Psoas muscle (tissue), 7 donors: ENCODE measurements at regions not wholly inside any gene's neighbourhood (a gene's known extent, or its start where the extent isn't known, plus 50 kb on each side); places are given as distances from the start of the nearest gene placed in this dataset.

ENCODE experiments used
- ATAC-seq, 4 donors: fragments of 200-7000 bp; cut with Tn5 transposase; one replicate each; pipeline ENCODE4 v1.9.1; 2020; ENCODE audit warnings: moderate library complexity in 3 of 4, mild to moderate bottlenecking in 2 of 4
- DNase-seq, 2 donors: peaks; one replicate each; pipeline ENCODE4 v3.0.0-alpha.2; 2020
- H3K27ac ChIP-seq: fragments of 200-600 bp; one replicate; pipeline ENCODE4 v1.8.0; 2022
- H3K27me3 ChIP-seq, 3 donors: fragments of 200-600 bp in 1 of 3; one replicate each; pipeline versions ENCODE4 v1.6.1 to v1.8.0; 2013 to 2022; ENCODE audit warnings: low read length in 2 of 3, mild to moderate bottlenecking in 2 of 3, moderate library complexity in 1 of 3; ENCODE audit not compliant: insufficient read depth in 3 of 3
- H3K36me3 ChIP-seq, 2 donors: fragments of 200-600 bp in 1 of 2; one replicate each; pipeline versions ENCODE4 v1.6.1 to v1.8.0; 2013 to 2022; ENCODE audit warnings: low read depth in 1 of 2, mild to moderate bottlenecking in 1 of 2, moderate library complexity in 1 of 2; ENCODE audit not compliant: insufficient read depth in 1 of 2
- H3K4me1 ChIP-seq: fragments of 200-600 bp; one replicate; pipeline ENCODE4 v1.8.0; 2022
- H3K4me3 ChIP-seq: fragments of 200-600 bp; one replicate; pipeline ENCODE4 v1.8.0; 2022; ENCODE audit warnings: mild to moderate bottlenecking
- H3K9me3 ChIP-seq: fragments of 200-600 bp; one replicate; pipeline ENCODE4 v1.8.0; 2022
- WGBS, 3 donors: extraction: QIAGEN DNeasy Blood & Tissue Kit; methylation state at CpG; one replicate each; pipeline versions ENCODE4 v1.1.6 to v1.1.7; 2013; 5-methylcytosine and 5-hydroxymethylcytosine counted together
- intact Hi-C, 2 donors: fragments of 100-400 bp; cut with DNase I; formaldehyde crosslinking; loops; one replicate each; pipeline versions ENCODE4 v1.11.0 to v1.14.2; 2022
- TF ChIP-seq, protein P1 (sequence below): fragments of 200-600 bp; IDR thresholded peaks from one replicate; pipeline ENCODE4 v1.8.0; 2022; ENCODE audit warnings: antibody characterized with exemption
- donor health status: healthy with polysubstance abuse.
- donor health status: DM: no; HTN: no; CAD: no; lungs with moderate emphysema.
- donor health status: Bipolar disorder and iron deficiency.
- donor health status: healthy.
- donor health status: DM: yes; HTN: yes; CAD: no.
- donor health status: DM: no; HTN: no; CAD: no.
- donor health status: DM: yes; HTN: yes; CAD: no.

DNA sequence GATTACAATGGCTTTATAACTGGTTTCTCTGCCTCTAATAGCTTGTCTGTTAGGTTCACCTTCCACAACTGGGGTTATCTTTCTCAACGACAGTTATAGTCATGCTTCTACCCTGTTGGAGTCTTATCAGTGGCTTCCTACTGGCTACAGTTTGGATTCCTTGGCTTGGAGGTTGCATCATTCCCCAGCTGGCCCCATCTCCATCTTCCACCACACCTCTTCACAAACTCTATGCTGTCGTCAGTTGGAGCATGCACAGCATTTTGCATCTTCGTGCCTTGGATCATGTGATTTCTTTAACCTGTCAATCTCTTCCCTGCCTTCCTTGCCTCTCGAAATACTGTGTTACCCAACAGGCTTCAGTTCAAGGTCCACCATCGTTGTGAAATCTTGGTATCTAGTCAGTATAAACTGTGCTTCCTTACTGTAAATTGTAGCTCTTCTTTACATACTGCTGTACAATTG lies 316.3 kb upstream of the CXCR4 start:
- intact Hi-C loops = no loop called here
- DNase-seq (no peak), ATAC-seq (no peak)
- Histone ChIP-seq H3K27me3 (no peaks in the 10 kb centered on the region), H3K4me1 (no peaks in the 10 kb centered on the region), H3K36me3 (no peaks in the 10 kb centered on the region), H3K4me3 (no peak overlapping the region), H3K27ac (no peak overlapping the region), H3K9me3 (no peaks in the 10 kb centered on the region)
- TF ChIP-seq, protein P1, sequence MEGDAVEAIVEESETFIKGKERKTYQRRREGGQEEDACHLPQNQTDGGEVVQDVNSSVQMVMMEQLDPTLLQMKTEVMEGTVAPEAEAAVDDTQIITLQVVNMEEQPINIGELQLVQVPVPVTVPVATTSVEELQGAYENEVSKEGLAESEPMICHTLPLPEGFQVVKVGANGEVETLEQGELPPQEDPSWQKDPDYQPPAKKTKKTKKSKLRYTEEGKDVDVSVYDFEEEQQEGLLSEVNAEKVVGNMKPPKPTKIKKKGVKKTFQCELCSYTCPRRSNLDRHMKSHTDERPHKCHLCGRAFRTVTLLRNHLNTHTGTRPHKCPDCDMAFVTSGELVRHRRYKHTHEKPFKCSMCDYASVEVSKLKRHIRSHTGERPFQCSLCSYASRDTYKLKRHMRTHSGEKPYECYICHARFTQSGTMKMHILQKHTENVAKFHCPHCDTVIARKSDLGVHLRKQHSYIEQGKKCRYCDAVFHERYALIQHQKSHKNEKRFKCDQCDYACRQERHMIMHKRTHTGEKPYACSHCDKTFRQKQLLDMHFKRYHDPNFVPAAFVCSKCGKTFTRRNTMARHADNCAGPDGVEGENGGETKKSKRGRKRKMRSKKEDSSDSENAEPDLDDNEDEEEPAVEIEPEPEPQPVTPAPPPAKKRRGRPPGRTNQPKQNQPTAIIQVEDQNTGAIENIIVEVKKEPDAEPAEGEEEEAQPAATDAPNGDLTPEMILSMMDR = no peak
- WGBS, 3 donors = 79 to 89% (median 79%) methylated on average over 5 of the region's 5 CpGs

DNA sequence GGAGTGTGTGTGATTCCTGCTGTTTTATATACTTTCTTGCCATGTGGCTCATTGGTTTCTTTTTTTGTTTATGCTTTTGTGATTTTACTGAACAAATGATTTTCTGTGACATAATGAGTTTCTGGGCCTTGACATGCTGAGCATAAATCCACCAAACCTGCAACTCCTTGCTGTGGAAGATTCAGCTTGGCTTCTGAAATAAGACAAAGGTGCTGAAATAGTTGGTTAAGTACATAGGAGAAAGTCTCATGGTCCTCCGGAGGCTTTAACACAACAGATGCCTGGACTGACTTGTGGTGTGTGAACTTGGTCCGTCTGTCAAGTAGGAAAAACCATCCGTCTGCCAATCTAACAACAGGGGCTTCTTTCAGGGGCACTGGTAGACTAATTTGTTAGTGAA lies 315.3 kb upstream of the CXCR4 start:
- intact Hi-C loops = no loop called here
- TF ChIP-seq, protein P1 = no peak
- Histone ChIP-seq H3K4me1 (no peaks in the 10 kb centered on the region), H3K9me3 (no peaks in the 10 kb centered on the region), H3K27me3 (no peaks in the 10 kb centered on the region), H3K4me3 (no peak overlapping the region), H3K36me3 (no peaks in the 10 kb centered on the region), H3K27ac (no peak overlapping the region)
- no peak for ATAC-seq
- WGBS, 3 donors = 61 to 87% (median 77%) methylated on average over 3 of the region's 3 CpGs
- DNase-seq = no peak

DNA sequence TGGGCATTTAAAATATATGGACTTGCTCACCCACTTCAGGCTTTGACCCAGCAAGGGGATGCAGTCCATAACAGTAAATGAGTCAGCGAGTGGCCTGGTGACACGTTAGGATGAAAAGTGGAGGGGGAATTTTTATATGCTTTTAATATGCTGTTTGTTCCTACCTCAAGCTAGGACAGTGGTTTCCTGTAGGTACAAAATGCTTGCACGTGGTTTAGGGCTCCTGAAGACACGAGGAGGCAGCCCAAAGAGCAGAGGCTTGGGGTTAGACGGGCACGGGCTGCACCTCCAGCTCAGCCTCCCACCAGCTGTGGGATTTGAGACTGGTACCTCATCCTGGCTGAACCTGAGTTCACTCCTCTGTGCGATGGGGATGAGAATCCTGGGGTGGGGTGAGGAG lies 306.2 kb upstream of the CXCR4 start:
- intact Hi-C loops = loop anchor here (5.0 to 10.0 kb wide), 2 partner anchors 1411 to 1413 kb away; no protein-coding TSS in a partner anchor
- H3K27ac ChIP-seq = no peak overlapping the region
- TF ChIP-seq, protein P1 = no peak

DNA sequence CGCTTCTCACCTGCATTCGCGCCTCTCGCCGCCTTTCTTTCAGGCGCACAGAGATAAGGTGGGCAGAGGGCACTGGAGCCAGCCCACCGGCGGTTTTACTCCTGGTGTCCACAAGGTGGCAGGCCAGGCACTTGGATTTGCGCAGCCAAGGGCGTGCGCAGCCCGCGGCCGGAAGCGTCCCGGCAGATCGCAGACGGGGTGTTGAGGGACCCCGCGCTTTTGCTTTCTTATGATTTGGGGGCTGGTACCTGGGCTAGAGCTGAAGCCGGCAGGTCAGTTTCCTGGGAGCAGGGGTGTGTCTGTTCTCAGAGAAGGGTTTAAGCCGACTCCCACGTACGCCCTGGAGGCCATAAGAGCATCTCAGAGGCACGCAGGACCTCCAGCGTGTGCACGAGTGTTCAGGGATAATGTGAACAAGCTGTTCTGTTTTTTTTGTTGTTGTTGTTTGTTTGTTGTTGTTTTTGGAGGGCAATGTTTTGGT lies 305.6 kb upstream of the CXCR4 start:
- intact Hi-C loops = loop anchor here (5.0 to 10.0 kb wide), 2 partner anchors 1411 to 1414 kb away; no protein-coding TSS in a partner anchor
- Histone ChIP-seq H3K9me3 (no peaks in the 10 kb centered on the region), H3K4me3 (peak overlapping the region; percentile 52), H3K27me3 (peaks cover 0 to 5% (median 2%) of the 10 kb centered on the region in 3 donors), H3K27ac (no peak overlapping the region), H3K4me1 (no peaks in the 10 kb centered on the region), H3K36me3 (no peaks in the 10 kb centered on the region)
- TF ChIP-seq, protein P1 = peak; percentile 72
- DNase-seq (peak; percentile 62 to 76), ATAC-seq (peak; percentile 67 to 89 (median 84))
- 2 to 3% (median 3%) methylated on average over 27 of the region's 27 CpGs for WGBS, 3 donors

More for the DNA sequence above, 306.2 kb upstream of the CXCR4 start:
- ATAC-seq (no peak), DNase-seq (no peak)
- H3K27me3 ChIP-seq = peaks cover 0 to 5% (median 2%) of the 10 kb centered on the region in 3 donors
- no peaks in the 10 kb centered on the region for H3K9me3 ChIP-seq
- WGBS, 3 donors = 61 to 70% (median 67%) methylated on average over 7 of the region's 7 CpGs
- no peaks in the 10 kb centered on the region for H3K4me1 ChIP-seq
- H3K4me3 ChIP-seq = no peak overlapping the region
- no peaks in the 10 kb centered on the region for H3K36me3 ChIP-seq

DNA sequence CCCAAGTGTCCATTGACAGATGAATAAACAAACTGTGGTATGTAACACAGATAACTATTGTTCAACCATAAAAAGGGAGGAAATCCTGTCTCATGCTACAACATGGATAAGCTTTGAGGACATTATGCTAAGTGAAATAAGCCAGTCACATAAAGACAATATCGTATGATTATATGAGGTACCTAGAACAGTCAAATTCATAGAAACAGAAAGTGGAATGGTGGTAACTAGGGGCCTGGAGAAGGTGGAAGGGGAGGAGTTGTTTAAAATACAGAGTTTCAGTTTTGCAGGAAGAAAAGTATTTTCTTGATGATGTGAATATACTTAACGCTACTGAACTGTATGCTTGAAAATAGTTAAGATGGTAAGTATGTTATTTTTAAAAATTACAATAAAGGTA lies 304.6 kb upstream of the CXCR4 start:
- Histone ChIP-seq H3K9me3 (no peaks in the 10 kb centered on the region), H3K27me3 (peaks cover 0 to 5% (median 2%) of the 10 kb centered on the region in 3 donors), H3K4me3 (no peak overlapping the region), H3K27ac (no peak overlapping the region), H3K36me3 (no peaks in the 10 kb centered on the region), H3K4me1 (no peaks in the 10 kb centered on the region)
- DNase-seq = no peak
- TF ChIP-seq, protein P1 = no peak
- 81 to 86% (median 84%) methylated on average over 2 of the region's 2 CpGs for WGBS, 3 donors
- ATAC-seq = no peak
- intact Hi-C loops = loop anchor here (5.0 to 10.0 kb wide), 2 partner anchors 1412 to 1415 kb away; no protein-coding TSS in a partner anchor
